Transverse colon (tissue), 4 donors: ENCODE measurements at regions not wholly inside any gene's neighbourhood (a gene's known extent, or its start where the extent isn't known, plus 50 kb on each side); places are given as distances from the start of the nearest gene placed in this dataset.
A peak's percentile ranks its signal among the peaks of the same experiment; 100 is the strongest.

Experiments used
- CTCF ChIP-seq, 5 experiments: fragments of 200-600 bp in 3 of 5; fragments of 450-650 bp in 2 of 5; sonication (generic) in 3 of 5; IDR thresholded peaks; 1 replicate in 2 of 5; 2 replicates in 3 of 5; pipeline ENCODE4 v1.5.1; 2016 to 2017; ENCODE audit warnings: antibody characterized with exemption in 5 of 5, inconsistent platforms in 3 of 5, mild to moderate bottlenecking in 2 of 5, moderate library complexity in 1 of 5
- EP300 ChIP-seq: sonication (generic); formaldehyde crosslinking; IDR thresholded peaks from one replicate; pipeline ENCODE4 v1.6.1; 2017; ENCODE audit warnings: antibody characterized with exemption, low read depth
- POLR2A ChIP-seq: fragments of 450-650 bp; IDR thresholded peaks from one replicate; pipeline ENCODE4 v1.6.1; 2016; ENCODE audit warnings: antibody characterized with exemption, mild to moderate bottlenecking, moderate library complexity
- POLR2AphosphoS5 ChIP-seq, 3 donors: sonication (generic); formaldehyde crosslinking; IDR thresholded peaks; one replicate each; pipeline ENCODE4 v1.6.1; 2016; ENCODE audit warnings: antibody characterized with exemption in 3 of 3

GRCh38 chr9:107141967-107142366 lies 141.1 kb upstream of the RAD23B start:
- TF ChIP-seq POLR2A (no peak), CTCF (IDR thresholded peaks at IDR 0.05) (peak in 3 of 5 experiments; percentile 9 to 33 (median 21)), EP300 (no peak), POLR2AphosphoS5 (IDR thresholded peaks at IDR 0.05) (no peak)
